Mucosa of rectum (tissue), 2 donors: ENCODE measurements at regions not wholly inside any gene's neighbourhood (a gene's known extent, or its start where the extent isn't known, plus 50 kb on each side); places are given as distances from the start of the nearest gene placed in this dataset.

ENCODE experiments used
- H3K27ac ChIP-seq, 2 donors: one replicate each; pipeline ENCODE4 v1.7.0; 2013; ENCODE audit warnings: inconsistent platforms in 2 of 2, low read depth in 2 of 2, low read length in 2 of 2
- H3K27me3 ChIP-seq, 2 donors: one replicate each; pipeline ENCODE4 v1.7.0; 2013; ENCODE audit warnings: low read length in 2 of 2; ENCODE audit not compliant: control insufficient read depth in 2 of 2, insufficient read depth in 2 of 2
- H3K36me3 ChIP-seq, 2 donors: one replicate each; pipeline ENCODE4 v1.7.0; 2013; ENCODE audit warnings: low read length in 2 of 2; ENCODE audit not compliant: control insufficient read depth in 2 of 2, insufficient read depth in 2 of 2
- H3K4me1 ChIP-seq, 2 donors: one replicate each; pipeline ENCODE4 v1.7.0; 2013; ENCODE audit warnings: low read length in 2 of 2, mild to moderate bottlenecking in 1 of 2; ENCODE audit not compliant: control insufficient read depth in 2 of 2, insufficient read depth in 2 of 2
- H3K4me3 ChIP-seq, 2 donors: one replicate each; pipeline ENCODE4 v1.7.0; 2013; ENCODE audit warnings: low read length in 2 of 2
- H3K9ac ChIP-seq, 2 donors: one replicate each; pipeline ENCODE4 v1.7.0; 2013; ENCODE audit warnings: low read length in 2 of 2, low read depth in 1 of 2, mild to moderate bottlenecking in 1 of 2
- H3K9me3 ChIP-seq, 2 donors: one replicate each; pipeline ENCODE4 v1.7.0; 2013; ENCODE audit warnings: low read length in 2 of 2; ENCODE audit not compliant: control insufficient read depth in 2 of 2
- donor health status: healthy.
- donor health status: Normal muscosa, but diverticular disease.

DNA sequence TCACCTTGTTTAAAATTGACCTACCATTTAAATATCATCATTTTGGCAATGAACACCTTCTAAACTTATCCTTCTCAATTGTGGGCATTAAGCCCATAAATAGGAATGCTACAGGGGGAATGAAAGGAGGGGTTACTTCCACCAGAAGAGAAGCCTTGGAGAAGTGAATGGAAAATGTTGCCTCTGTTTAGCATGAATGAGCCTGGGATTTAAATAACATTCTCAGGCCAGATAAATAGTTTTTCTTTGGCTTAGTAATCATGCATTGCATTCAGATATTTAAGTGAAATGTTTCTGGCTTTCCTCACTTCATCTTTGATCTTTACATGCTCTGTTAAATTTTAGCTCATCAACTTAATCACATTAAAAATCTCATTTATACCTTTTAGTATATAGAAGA, 284.3 kb upstream of the FMN2 start:
- Histone ChIP-seq H3K36me3 (no peaks in the 10 kb centered on the region), H3K9me3 (no peaks in the 10 kb centered on the region), H3K27me3 (no peaks in the 10 kb centered on the region), H3K4me1 (no peaks in the 10 kb centered on the region), H3K9ac (no peak overlapping the region), H3K27ac (no peak overlapping the region), H3K4me3 (no peak overlapping the region)

GRCh38 chr1:239810061-239810481, 281.6 kb upstream of the FMN2 start:
- H3K27me3 ChIP-seq, result no peaks in the 10 kb centered on the region
- H3K4me3 ChIP-seq, result no peak overlapping the region
- no peaks in the 10 kb centered on the region for H3K36me3 ChIP-seq
- H3K9me3 ChIP-seq, result no peaks in the 10 kb centered on the region
- no peak overlapping the region for H3K9ac ChIP-seq
- H3K27ac ChIP-seq, result no peak overlapping the region
- H3K4me1 ChIP-seq, result no peaks in the 10 kb centered on the region

- H3K27ac ChIP-seq, result no peak overlapping the region
Observed at GRCh38 chr1:239811211-239811885, 280.3 kb upstream of the FMN2 start.

GRCh38 chr1:239812580-239812979, 279.1 kb upstream of the FMN2 start:
- Histone ChIP-seq H3K27me3 (no peaks in the 10 kb centered on the region), H3K36me3 (no peaks in the 10 kb centered on the region), H3K9me3 (no peaks in the 10 kb centered on the region), H3K4me1 (no peaks in the 10 kb centered on the region), H3K4me3 (no peak overlapping the region), H3K27ac (no peak overlapping the region), H3K9ac (no peak overlapping the region)

More at GRCh38 chr1:239811211-239811885, 280.3 kb upstream of the FMN2 start:
- Histone ChIP-seq H3K4me3 (no peak overlapping the region), H3K36me3 (no peaks in the 10 kb centered on the region), H3K27me3 (no peaks in the 10 kb centered on the region), H3K9ac (no peak overlapping the region), H3K4me1 (no peaks in the 10 kb centered on the region), H3K9me3 (no peaks in the 10 kb centered on the region)

GRCh38 chr1:239814306-239814881, 277.3 kb upstream of the FMN2 start:
- no peaks in the 10 kb centered on the region for H3K36me3 ChIP-seq
- no peak overlapping the region for H3K9ac ChIP-seq
- H3K4me3 ChIP-seq, result no peak overlapping the region
- H3K4me1 ChIP-seq, result no peaks in the 10 kb centered on the region
- H3K27ac ChIP-seq, result no peak overlapping the region
- H3K9me3 ChIP-seq, result no peaks in the 10 kb centered on the region
- no peaks in the 10 kb centered on the region for H3K27me3 ChIP-seq

- no peaks in the 10 kb centered on the region for H3K27me3 ChIP-seq
- no peaks in the 10 kb centered on the region for H3K36me3 ChIP-seq
- no peak overlapping the region for H3K4me3 ChIP-seq
- no peak overlapping the region for H3K9ac ChIP-seq
- no peaks in the 10 kb centered on the region for H3K9me3 ChIP-seq
- H3K4me1 ChIP-seq, result no peaks in the 10 kb centered on the region
- no peak overlapping the region for H3K27ac ChIP-seq
Observed at GRCh38 chr1:239815074-239815473, 276.6 kb upstream of the FMN2 start.

DNA sequence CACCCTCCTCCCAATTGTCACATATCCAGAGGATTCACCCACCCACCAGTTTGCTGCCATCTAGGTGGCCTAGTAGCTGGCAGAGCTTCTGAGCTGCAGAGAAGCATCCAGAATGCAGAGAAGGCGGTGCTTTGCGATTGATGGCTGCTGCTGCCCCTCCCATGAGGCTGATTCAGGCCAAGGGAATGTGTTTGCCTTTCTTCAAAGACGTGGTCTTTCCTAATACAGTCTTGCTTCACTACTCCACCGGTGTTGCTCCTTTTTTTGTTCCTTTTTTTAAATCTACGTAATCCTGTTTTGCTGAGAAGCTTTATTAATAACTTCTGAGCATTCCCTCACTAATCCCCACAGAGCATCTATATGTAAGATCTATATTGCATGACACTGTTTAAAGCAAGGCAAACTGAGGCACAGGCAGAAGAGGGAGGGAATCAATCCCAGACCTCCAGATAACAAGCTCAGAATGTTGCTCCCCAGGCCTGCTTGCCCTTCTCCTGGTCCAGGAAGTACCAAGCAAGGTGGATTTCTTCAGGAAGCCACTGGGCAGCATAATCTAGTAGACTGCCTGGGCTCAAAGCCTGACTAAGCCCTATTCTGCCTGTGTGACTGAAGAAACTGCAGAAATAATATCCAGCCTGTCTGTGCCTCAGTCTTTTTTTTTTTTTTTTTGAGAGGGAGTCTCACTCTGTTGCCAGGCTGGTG, 275.5 kb upstream of the FMN2 start:
- no peaks in the 10 kb centered on the region for H3K4me1 ChIP-seq
- H3K27me3 ChIP-seq, result no peaks in the 10 kb centered on the region
- no peaks in the 10 kb centered on the region for H3K36me3 ChIP-seq
- H3K27ac ChIP-seq, result no peak overlapping the region
- H3K9ac ChIP-seq, result no peak overlapping the region
- no peaks in the 10 kb centered on the region for H3K9me3 ChIP-seq
- no peak overlapping the region for H3K4me3 ChIP-seq

- Histone ChIP-seq H3K9me3 (no peaks in the 10 kb centered on the region), H3K4me1 (no peaks in the 10 kb centered on the region), H3K27me3 (no peaks in the 10 kb centered on the region), H3K9ac (no peak overlapping the region), H3K36me3 (no peaks in the 10 kb centered on the region), H3K4me3 (no peak overlapping the region), H3K27ac (no peak overlapping the region)
Observed at GRCh38 chr1:239817276-239817675, 274.4 kb upstream of the FMN2 start.

DNA sequence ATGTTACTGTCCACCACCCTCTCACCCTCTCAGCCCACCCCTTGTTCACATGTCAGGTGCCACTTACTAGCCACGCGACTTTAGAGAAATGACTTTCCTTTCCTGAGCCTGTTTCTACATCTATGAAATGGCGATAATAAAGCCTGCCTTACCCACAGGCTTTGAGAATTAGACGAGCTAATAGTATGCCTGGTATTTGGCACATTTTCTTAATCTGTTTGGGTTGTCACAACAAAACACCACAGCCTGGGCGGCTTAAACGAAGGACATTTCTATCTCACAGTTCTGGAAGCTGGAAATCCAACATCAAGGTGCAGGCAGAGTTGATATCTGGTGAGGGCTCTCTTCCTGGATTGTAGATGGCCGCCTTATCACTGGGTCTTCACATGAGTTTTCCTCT, 273.9 kb upstream of the FMN2 start:
- Histone ChIP-seq H3K9me3 (no peaks in the 10 kb centered on the region), H3K36me3 (no peaks in the 10 kb centered on the region), H3K4me1 (no peaks in the 10 kb centered on the region), H3K27ac (no peak overlapping the region), H3K27me3 (no peaks in the 10 kb centered on the region), H3K4me3 (no peak overlapping the region), H3K9ac (no peak overlapping the region)

DNA sequence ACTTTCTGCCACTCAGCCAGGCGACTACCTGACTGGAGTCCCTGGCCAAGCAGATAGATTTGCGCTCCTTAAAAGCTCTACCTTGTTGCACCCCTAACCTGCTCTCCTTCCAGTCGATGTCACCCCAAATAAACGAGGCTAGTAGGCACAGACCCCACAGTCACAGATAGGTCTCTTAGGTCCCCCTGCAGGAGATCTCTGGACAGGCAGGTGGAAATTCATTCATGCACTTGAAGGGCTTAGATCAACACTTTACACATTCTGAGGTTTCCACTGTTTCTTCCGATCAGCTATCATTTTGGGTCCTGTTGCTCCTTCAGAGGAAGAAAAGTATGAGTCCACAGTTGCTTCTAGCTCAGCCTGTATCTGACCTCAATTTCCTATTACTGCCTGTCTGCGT, 272.6 kb upstream of the FMN2 start:
- Histone ChIP-seq H3K36me3 (no peaks in the 10 kb centered on the region), H3K9ac (no peak overlapping the region), H3K9me3 (no peaks in the 10 kb centered on the region), H3K27me3 (no peaks in the 10 kb centered on the region), H3K4me3 (no peak overlapping the region), H3K4me1 (no peaks in the 10 kb centered on the region), H3K27ac (no peak overlapping the region)
